ENCODE measurements at regions not wholly inside any gene's neighbourhood (a gene's known extent, or its start where the extent isn't known, plus 50 kb on each side); places are given as distances from the start of the nearest gene placed in this dataset.

- no peaks in the 10 kb centered on the region for H3K9me3 ChIP-seq
- H3K27ac ChIP-seq, result no peak overlapping the region
- intact Hi-C loops (cut with DNase I), result loop anchor here in 1 of 10 donors (10.0 kb wide), 1 partner anchor 62 kb away; no protein-coding TSS in a partner anchor
- H3K36me3 ChIP-seq, result no peaks in the 10 kb centered on the region
- 92 to 100% methylated on average over 1 of the region's 1 CpG for WGBS, 2 donors
- H3K4me3 ChIP-seq, result no peak overlapping the region
- DNase-seq, result no peak
- no peak for ATAC-seq
- no peaks in the 10 kb centered on the region for H3K27me3 ChIP-seq
- no peaks in the 10 kb centered on the region for H3K4me1 ChIP-seq
- TF ChIP-seq CTCF (IDR thresholded peaks at IDR 0.05), result no peak
These were observed 129.2 kb downstream of the AQP4 start for GRCh38 chr18:26736301-26736700.

GRCh38 chr18:26734760-26735159, 130.7 kb downstream of the AQP4 start:
- no peak for TF ChIP-seq CTCF (IDR thresholded peaks at IDR 0.05)
- Histone ChIP-seq H3K9me3 (no peaks in the 10 kb centered on the region), H3K36me3 (no peaks in the 10 kb centered on the region), H3K4me1 (no peaks in the 10 kb centered on the region), H3K27me3 (no peaks in the 10 kb centered on the region), H3K4me3 (no peak overlapping the region), H3K27ac (no peak overlapping the region)
- intact Hi-C loops (cut with DNase I), result loop anchor here in 1 of 10 donors (10.0 kb wide), 1 partner anchor 60 kb away; no protein-coding TSS in a partner anchor
- 51 to 66% methylated on average over 4 of the region's 4 CpGs for WGBS, 2 donors
- no peak for DNase-seq
- no peak for ATAC-seq

GRCh38 chr18:26729449-26729848, 136.1 kb downstream of the AQP4 start:
- intact Hi-C loops (cut with DNase I), result no loop called here
- peaks cover 0 to 4% (median 0%) of the 10 kb centered on the region in 7 donors for H3K27me3 ChIP-seq
- DNase-seq (no peak), ATAC-seq (no peak)
- H3K4me1 ChIP-seq, result no peaks in the 10 kb centered on the region
- no peak overlapping the region for H3K4me3 ChIP-seq
- 94 to 96% methylated on average over 2 of the region's 2 CpGs for WGBS, 2 donors
- H3K27ac ChIP-seq, result no peak overlapping the region
- H3K36me3 ChIP-seq, result no peaks in the 10 kb centered on the region
- no peak for TF ChIP-seq CTCF (IDR thresholded peaks at IDR 0.05)
- no peaks in the 10 kb centered on the region for H3K9me3 ChIP-seq

DNA sequence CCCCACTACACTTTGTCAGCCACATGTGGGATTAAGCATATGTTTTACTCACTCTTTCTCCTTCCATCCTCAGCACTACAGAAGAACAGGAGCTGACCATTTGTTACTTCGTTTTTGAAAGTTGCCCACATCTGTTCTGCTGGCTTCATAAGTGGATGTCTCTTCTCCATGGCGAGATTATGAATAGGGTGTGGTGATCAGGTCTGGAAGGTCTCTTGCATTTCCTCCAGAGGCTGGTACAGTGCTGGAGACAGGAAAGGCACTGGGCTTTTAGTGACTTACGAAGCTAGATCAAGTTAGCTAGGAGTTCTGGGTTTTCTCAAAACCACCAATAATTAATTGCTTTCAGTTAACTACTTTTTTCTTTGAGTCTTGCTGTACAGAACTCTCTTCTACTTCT, 136.5 kb downstream of the AQP4 start:
- Histone ChIP-seq H3K4me3 (no peak overlapping the region), H3K4me1 (no peaks in the 10 kb centered on the region), H3K9me3 (no peaks in the 10 kb centered on the region), H3K27me3 (peaks cover 0 to 4% (median 0%) of the 10 kb centered on the region in 7 donors), H3K36me3 (no peaks in the 10 kb centered on the region), H3K27ac (no peak overlapping the region)
- intact Hi-C loops (cut with DNase I), result no loop called here
- ATAC-seq, result no peak
- WGBS, 2 donors, result 81% methylated on average over 3 of the region's 3 CpGs
- DNase-seq, result no peak
- TF ChIP-seq CTCF (IDR thresholded peaks at IDR 0.05), result no peak
